LHCN-M2 (cell line): ENCODE measurements at regions not wholly inside any gene's neighbourhood (a gene's known extent, or its start where the extent isn't known, plus 50 kb on each side); places are given as distances from the start of the nearest gene placed in this dataset.
"Not testable (repeated sequence)": the region's sequence is repeated elsewhere in the genome, so short reads cannot be mapped to it uniquely, and the experiment has no call there.

Source experiments
- DNase-seq: peaks from one replicate; pipeline ENCODE4 v3.0.0-alpha.2; 2012; ENCODE audit warnings: low read depth

DNA sequence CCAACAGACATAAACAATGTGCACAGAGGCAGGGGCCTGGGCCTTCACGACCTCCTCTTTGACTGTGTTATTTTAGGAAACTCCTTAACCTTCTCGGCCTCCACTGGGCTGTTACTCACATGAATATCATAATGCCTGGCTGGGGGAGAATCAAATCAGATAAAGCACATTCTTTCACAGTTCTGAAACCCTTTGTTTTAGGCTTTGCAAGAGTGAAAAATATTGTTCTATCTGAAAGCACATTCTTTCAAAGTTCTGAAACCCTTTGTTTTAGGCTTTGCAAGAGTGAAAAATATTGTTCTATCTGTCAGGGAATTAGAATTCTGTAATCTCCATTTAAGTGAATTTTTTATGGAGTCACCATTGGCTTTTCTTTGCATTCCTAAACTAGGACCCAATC is 50.7 kb upstream of the SYNDIG1 start:
- no peak for DNase-seq

GRCh38 chr20:24417485-24417884 is 51.9 kb upstream of the SYNDIG1 start:
- no peak for DNase-seq

- not testable (repeated sequence) for DNase-seq
These were observed 54.0 kb upstream of the SYNDIG1 start for GRCh38 chr20:24415444-24415843.

DNA sequence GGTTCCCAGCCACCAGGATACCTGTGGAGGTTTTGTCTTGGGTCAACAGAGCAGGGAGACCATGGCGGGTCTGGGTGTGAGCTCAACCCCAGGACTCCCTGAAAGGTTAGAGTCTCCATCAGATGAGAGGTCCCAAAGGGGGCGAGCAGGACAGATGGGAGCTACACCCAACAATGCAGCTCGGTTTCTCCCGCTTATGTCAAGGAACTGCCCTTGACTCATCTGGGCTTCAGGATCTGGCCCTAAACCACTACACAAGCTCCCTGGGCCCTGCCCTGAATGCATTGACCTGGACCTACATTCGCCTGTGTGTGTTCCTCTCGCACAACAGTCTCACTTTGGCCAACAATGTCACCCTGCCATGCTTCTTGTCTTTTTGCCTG is 57.6 kb upstream of the SYNDIG1 start:
- no peak for DNase-seq

DNA sequence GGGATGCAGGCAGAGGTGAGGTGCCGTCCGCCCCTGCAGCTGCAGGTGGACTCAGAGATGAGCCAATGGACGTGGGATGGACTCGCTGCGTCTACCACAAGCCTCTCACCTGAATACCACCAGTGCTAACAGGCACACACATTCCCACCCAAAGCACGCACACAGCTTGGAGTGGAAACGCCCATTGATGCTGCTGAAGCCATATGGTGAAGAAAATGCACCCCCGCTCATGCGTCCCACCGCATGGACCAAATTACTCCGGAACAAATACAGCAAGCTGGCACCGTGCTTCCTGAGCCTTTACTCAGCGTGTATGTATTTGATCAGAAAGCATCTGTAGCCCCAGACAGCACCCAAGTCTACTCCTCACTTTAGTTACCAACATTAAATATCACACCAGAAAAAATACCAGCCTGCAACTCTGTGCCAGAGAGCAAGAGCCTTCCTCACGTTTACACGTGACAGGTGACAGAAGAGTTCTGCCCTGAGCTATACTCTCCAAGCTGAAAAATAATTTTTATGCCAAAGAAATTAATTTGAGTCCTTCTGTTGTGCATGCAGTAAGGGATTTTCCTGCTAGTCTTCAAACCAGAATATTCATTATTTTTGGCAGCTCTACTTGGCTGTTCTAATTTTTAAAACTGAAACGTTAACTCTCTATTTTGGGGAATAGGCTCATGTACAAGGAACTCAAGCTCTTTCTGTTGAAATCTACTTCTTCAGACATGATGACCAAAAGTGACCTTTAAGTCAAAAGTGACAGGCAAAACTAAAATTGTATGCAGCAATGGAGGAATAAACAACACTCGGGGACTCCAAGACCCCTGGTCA is 58.2 kb upstream of the SYNDIG1 start:
- DNase-seq: no peak

GRCh38 chr20:24407151-24407550 is 62.3 kb upstream of the SYNDIG1 start:
- DNase-seq: no peak

DNA sequence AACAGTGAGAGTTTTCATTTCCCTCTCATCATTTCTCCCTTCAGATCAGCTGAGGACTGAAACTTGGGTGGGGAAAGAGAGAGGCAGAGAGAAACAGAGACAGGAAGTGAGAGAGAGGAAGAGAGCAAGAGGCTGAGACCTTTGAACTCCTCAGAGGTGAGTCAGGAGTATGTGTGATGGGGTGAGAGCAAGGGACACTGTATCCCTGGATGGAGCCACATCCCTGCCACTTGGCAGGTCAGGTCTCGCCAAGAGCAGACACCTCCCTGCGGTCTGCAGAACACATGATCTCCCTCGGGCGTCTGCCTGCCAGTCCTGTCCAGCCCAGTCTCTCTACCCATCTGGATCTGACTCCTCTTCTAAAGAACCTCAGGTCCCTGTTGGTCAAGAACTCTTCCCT is 62.7 kb upstream of the SYNDIG1 start:
- no peak for DNase-seq

GRCh38 chr20:24406251-24406650 is 63.2 kb upstream of the SYNDIG1 start:
- no peak for DNase-seq

GRCh38 chr20:24405810-24406209 is 63.6 kb upstream of the SYNDIG1 start:
- DNase-seq: no peak

DNA sequence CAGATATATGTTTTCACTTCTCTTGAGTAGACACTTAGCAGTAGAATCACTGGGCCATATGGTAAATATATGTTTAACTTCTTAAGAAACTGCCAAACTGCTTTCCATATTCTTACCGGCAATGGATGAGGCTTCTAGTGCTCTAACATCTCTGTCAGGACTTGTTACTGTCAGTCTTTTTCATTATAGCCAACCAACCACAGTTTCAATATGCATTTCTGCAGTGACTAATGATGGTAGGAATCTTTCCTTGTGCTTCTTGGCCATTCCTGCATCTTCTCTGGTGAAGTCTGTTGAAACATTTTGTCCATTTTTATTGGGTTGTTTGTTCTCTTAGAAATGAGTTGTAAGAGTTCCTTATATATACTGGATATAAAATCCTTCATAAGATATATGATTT is 66.0 kb upstream of the SYNDIG1 start:
- no peak for DNase-seq

- DNase-seq: no peak
These were observed 67.2 kb upstream of the SYNDIG1 start for GRCh38 chr20:24402188-24402587.

DNA sequence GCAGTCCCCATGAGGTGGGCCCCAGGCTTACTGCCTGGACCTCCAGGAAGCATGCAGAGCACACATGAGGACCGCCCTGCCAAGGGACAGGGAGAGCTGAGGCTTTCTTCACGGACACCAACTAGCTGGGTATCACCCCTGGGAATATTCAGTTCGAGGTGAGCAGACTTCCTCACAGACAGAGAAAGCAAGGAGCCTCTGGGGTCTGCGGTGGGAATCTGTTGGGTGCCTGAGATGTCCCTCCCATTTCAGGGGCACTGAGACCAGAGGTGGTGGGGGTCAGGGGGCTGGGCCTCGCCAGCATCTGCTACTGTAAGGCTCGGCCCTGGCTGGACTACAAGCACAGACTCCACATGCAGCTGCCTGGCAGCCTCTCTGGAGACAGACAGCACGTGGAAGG is 74.3 kb upstream of the SYNDIG1 start:
- no peak for DNase-seq

DNA sequence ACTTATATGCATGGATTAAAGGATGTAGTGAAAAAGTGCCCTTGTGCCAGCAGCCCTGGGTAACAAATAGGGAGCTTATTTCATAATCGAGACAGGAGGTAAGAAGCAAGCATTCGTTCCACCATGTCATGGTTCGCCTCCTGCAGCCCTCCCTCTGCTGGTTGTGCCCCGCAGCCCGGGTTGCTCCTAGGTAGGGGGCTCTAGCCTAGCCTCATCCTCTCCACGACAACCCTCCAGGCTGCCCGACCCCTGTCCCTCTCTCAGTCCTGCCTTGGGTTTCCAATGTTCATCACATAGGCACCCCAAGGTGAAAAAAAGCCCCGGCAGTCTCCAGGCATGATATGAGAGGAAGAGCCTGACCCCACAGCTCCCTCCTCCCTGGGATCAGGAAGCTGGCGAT is 75.5 kb upstream of the SYNDIG1 start:
- no peak for DNase-seq

- no peak for DNase-seq
These were observed 76.8 kb upstream of the SYNDIG1 start for GRCh38 chr20:24392612-24393011.

DNA sequence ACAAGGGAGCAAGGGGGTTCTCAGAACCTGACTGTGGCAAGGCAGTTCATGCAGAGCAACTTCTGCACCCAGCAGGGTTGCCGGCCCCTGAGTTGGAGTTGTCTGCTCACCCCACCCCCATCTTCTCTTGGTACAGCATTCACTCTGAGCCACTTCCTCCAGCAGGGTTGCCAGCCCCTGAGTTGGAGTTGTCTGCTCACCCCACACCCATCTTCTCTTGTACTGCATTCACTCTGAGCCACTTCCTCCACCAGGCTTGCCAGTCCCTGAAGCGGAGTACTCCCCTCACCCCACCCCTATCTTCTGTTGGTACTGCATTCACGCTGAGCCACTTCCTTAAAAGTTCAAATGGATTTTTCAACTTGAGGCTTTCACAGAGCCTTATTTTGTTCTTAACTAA is 79.7 kb upstream of the SYNDIG1 start:
- no peak for DNase-seq

DNA sequence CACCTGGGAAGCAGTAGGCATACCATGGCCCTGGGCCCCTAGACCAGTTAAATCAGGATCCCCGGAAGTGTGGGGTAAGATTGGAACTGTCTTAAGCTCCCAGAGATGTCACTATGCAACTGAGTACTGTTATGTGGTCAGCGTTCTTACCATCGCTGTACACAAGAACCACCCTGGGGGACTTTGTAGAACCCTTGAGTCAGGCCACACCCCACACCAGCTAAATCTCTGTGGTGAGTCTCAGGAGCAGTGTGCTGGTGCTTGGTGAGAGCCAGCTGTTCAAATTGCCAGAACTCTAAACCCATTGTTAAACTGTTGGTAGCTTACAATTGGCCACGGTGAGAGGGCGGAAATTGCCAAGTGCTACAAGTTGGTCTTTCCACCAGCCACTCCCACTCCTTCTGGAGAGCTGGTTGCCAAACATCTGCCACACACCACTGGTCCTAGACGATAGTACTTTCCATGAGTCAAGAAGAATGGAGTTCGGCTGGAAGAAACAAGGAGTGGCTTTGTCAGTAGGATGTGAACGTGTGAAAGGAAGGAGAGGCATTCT is 80.5 kb upstream of the SYNDIG1 start:
- no peak for DNase-seq

GRCh38 chr20:24385547-24385946 is 83.9 kb upstream of the SYNDIG1 start:
- DNase-seq: no peak

DNA sequence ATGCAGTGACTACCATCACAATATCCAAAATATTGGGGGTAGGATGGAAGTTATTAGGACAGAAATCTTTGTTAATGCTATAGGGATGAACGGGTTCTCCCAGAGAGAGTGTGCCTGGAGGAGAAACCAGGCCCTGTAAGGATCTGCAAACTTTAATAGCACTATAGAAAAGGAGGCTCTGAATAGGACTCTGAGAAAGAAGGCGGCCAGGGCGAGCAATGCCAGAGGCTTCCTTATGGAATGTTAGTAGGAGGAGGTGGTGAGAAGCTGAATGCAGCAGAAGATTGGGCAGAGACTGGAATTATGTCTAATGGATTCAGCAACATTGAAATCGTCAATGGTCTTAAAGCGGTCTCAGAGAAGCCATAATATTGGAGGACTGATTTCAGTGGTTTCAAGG is 84.6 kb upstream of the SYNDIG1 start:
- no peak for DNase-seq

DNA sequence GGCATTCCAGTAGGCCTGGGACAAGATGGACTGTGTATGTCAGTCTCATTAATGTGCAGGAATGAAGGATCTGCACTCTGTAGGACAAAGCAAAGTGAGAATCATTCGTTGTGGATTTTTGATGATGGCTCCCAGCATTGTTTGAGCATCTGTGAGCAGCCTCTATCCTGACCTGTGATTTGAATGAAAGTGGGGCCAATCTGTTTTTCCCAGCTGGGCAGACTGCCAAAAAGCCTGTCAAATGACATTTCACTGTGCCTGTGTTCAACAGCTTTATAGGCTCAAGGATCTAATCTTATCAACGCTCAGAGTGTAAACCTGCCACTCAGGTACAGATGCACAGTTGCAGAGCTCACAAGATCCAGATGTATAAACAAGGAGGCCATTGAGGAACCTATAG is 86.7 kb upstream of the SYNDIG1 start:
- no peak for DNase-seq

- no peak for DNase-seq
These were observed 87.1 kb upstream of the SYNDIG1 start for GRCh38 chr20:24382331-24382730.

DNA sequence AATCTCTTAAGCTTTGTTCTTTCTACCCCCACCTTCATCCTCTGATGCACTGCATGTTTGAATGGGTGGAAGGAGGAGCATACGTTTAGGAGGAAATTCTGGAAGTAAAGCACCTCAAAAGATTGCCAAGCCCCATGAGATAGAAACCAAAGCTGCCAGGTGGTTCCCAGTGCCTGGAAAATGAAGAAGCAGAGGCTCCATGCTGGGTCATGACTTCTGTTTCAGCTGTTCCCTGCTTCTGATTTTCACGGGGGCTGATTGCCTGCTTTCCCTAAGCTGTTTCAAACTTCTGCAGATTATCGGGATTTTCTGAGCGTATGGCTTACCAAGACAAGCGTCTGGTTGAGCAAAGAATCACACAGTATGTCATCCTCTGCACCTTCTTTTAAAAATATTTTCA is 87.5 kb upstream of the SYNDIG1 start:
- DNase-seq: no peak

GRCh38 chr20:24379484-24379927 is 89.9 kb upstream of the SYNDIG1 start:
- DNase-seq: no peak

GRCh38 chr20:24378661-24379483 is 90.6 kb upstream of the SYNDIG1 start:
- no peak for DNase-seq
